ENCODE measurements at regions not wholly inside any gene's neighbourhood (a gene's known extent, or its start where the extent isn't known, plus 50 kb on each side); places are given as distances from the start of the nearest gene placed in this dataset.
"Not testable (repeated sequence)": the region's sequence is repeated elsewhere in the genome, so short reads cannot be mapped to it uniquely, and the experiment has no call there.

DNA sequence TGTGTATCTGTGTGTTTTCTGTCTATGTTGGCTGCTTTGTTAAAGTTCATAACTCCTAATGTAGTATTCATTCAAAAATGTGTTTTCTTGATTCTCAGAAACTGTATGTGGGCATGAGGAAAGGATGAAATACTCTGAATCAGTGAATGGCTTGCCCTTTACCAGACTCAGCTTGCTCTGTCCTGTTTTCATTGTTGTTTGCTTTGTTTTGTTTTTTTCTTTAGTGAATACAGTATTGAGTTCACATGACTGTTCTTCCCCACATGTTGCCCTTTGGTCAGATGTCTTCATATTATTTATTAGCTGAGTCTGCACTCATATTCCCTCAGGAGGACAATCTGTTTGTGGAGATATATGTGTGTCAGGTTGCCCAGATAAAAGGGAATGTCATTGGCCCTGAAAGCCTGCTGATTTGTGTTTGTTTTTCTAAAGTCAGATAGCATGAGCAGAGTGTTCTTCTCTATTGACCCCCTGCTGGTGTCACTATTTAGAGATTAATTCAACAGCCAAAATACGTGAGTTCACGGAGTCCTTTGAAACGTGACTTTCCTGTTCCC, 1184.4 kb downstream of the RPA4 start:
- DNase-seq, result no peak

DNA sequence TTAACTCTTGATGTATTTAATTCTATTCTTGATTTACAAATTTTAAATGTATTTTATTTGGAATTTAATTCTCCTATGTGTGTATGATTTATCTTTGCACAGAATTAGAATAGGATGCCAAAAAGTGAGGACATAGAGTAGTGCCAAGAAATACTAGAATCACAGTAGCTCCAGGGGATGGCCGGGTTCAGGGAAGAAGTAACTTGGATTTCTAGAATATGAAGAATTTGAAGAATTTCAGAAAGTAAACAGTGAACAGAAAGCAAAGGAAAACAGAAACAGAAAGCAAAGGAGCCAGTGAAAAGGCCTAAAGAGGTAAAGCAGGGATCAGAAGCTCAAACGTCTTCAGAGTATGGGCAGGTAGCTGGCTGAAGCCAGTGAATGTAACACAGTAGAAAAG, 1187.6 kb downstream of the RPA4 start:
- no peak for DNase-seq

DNA sequence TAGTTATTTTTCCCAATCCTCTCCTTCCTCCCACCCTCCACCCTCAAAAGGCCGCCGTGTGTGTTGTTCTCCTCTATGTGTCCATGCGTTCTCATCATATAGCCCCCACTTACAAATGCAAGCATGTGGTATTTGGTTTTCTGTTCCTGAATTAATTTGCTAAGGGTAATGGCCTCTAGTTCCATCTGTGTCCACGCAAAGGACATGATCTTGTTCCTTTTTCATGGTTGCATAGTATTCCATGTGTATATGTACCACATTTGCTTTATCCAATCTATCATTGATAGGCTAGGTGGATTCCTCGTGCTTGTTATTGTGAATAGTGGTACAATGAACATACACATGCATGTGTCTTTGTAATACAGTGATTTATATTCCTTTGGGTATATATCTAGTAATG, 1193.7 kb downstream of the RPA4 start:
- DNase-seq, result no peak

DNA sequence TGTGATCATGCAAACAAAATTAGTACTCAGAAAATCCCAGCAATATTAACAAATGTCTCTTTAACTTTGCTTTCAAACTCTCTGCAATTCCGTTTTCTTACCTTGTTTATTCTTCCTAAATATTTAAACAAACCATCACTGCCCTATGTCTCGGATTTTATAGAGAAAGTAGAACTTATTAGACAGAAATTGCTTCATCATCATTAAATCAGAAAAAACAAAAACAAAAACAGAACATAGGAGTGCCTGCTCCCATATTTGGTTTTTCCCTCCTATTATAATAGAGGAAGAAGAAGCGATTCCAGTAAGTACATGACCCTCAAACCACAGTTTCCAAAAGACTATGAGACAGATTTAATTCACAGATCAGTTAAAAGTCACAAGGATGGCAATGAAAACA, 1228.0 kb downstream of the RPA4 start:
- DNase-seq, result no peak

DNA sequence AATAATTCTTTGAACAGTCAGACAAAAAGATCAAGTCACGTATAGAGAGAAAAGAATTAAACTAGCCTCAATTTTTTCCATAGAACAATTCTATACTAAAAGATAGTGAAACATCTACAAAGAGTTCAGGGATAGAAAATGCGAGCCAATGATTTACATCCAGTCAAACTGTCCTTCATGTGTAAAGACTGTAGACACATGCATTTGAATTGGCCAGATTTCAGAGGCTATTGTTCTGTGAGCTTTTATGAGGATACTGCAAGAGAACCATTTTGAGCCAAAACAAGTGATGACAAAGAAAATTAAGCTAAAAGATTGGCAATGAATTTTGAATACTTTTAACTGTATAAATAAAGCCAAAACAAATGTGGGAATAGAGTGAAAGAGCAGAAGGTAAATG, 1230.3 kb downstream of the RPA4 start:
- DNase-seq, result no peak

DNA sequence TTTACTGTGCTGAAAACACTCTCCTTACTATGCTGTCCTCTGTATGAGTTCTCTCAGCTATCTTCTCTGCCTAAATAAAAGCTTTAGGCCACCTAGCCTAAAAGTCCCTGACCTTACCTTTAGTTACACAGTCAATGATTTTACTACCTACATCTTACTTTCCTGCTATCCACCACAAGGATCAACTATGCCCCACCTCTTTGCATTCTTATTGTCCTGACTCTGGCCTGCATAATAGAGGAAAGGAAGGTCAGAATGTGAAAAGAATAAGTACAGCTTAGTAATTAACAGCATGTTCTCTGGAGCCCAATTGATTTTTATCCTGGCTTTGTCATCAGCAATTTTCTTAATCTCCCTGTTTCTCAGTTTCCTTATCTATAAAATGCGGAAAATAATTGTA, 1257.8 kb downstream of the RPA4 start:
- DNase-seq, result no peak

DNA sequence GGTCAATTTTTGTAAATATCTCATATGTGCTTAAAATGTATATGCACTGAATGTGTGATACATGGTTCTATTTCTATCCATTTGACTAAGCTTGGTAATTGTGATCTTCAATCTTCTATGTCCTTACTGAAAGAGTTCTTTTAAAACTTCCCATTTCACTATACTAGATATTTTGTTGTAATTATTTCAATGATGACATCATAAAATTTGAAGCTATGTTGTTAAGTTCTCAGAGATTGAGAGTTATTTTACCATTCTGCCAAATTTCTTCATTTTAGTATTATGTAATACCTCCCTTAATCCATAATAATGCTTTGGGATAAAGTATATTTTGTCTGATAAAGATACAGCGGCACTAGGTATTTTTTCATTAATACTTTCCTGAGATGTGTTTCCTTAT, 1307.3 kb downstream of the RPA4 start:
- DNase-seq, result no peak

DNA sequence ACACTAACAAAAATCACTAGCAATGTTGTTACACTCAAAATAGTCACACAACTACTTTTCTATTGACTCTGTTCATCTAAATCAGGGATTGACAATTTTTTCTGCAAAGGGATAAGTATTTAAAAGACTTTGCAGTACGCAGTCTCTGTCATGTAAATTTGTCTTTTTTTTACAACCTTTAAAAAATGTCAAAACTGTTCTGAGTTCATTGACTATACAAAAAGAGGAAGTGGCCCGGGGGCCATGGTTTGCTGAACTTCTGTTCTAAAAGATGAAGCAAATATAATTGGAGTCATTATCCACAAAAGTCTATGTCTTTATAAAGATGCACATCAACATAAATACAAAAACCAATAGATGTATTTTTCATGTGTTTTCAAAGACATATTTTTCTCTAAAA, 1310.3 kb downstream of the RPA4 start:
- no peak for DNase-seq

DNA sequence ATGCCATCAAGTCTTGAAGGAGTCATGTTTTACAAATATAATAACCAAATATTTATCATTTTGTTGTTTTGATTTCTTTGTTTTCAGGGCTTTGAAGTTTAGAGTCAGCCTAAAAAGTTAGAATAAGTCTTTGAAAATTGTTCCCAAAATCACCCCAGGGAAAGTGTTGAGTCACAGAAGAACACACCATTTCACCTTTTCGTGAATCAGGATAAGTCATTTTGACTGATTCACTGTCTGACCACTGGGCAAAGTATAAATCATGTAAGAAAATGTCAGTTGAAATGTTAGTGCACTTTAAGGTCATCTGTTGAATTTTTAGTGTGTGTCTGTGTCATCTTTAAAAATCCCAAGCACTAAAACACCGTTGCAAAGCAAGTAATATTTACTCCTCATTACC, 1320.1 kb downstream of the RPA4 start:
- DNase-seq, result no peak

DNA sequence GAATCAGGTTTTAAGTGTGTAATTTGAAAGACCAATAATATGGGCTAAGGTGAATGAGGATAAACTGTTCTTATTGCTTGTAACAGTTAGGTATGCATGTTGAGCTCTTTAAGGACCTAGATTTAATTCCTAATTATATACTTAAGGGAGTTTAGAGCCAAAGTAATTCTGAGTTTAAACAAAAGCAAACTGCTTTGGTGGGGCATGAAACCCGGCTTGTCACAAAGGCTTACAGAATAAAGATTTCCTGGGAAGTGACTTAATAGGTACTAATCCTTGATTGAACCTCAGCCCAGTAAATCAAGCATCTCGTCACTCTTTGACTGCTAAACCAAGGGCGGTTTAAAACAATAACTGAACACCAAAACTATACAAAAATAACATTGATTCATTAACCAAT, 1324.2 kb downstream of the RPA4 start:
- no peak for DNase-seq

DNA sequence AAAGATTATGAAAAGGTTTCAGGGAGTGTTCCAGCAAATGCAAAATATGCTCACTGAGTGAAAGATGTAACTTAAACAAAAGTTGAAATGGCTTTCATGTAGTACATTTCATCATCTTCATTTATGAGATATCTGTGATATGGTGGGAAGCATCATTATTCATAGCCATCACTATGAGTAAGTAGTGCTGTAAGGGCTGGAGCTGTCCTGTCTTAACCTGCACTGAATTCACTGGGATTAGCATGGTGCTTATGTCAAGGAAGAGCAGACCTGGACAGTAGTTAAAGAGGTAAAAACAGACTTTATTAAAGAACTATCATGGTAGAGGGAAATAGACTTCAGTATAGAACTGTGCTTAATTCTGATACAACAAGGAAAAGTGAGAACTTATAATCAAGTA, 1347.3 kb downstream of the RPA4 start:
- DNase-seq, result no peak

DNA sequence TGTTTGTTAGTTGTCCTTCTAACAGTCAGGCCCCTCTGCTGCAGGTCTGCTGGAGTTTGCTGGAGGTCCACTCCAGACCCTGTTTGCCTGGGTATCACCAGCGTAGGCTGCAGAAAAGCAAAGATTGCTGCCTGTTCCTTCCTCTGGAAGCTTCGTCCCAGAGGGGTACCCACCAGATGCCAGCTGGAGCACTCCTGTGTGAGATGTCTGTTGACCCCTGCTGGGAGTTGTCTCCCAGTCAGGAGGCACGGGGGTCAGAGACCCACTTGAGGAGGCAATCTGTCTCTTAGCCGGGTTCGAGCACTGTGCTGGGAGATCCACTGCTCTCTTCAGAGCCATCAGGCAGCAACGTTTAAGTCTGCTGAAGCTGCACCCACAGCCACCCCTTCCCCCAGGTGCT, 1356.4 kb downstream of the RPA4 start:
- DNase-seq, result not testable (repeated sequence)

DNA sequence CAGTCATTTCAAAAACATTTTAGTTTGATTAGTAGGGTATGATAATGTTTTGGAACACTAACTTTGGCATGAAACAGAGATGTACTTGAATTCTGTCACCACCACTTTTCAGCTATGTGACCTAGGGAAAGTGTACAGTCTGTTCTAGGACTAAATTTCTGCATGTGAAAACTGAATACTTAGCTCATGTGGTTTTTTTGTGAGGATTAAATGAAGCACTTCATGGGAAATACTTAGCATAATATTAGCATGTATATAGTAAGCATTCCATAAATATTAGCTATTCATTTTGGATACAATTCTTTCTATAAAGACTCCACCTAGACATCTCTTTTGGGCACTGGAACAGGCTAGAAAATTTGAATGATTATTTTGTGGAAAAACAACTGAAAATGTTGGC, 1379.4 kb downstream of the RPA4 start:
- no peak for DNase-seq

DNA sequence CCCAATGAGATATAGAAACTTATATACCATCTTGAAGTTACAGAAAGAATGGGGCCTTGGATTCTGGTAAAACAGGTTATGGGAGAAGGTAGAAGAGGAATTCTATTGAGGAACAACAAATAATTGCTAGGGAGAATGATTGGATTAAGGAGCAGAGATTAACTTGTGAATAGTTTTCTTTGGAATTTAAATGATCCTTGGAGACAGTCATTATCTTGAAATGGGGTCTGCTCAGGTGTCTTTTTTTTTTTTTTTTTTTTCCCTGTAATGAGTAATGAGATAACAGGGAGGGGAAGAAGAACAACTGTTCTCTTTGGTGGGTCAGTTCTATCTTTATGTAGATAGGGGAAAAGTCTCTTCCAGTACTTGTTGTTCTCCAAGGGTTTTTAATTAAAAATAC, 1406.0 kb downstream of the RPA4 start:
- DNase-seq, result no peak

DNA sequence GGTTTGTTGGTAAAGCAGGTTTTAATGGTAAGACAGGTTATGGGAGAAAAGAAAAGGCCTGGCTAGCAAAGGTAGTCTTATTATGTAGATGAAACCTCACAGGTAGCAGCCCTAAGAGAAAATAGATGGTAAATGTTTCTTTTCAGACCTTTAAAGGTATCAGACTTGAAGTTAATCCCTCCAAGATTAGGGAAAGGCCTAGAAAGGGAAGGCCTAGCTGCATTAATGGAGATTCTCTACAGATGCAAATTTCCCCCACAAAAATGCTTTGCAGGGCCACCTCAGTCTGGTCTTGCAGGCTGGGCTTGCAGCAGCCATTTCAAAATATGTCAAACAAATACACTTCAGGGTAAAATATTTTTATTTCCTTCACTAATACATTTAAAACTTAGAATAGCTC, 1410.6 kb downstream of the RPA4 start:
- no peak for DNase-seq

DNA sequence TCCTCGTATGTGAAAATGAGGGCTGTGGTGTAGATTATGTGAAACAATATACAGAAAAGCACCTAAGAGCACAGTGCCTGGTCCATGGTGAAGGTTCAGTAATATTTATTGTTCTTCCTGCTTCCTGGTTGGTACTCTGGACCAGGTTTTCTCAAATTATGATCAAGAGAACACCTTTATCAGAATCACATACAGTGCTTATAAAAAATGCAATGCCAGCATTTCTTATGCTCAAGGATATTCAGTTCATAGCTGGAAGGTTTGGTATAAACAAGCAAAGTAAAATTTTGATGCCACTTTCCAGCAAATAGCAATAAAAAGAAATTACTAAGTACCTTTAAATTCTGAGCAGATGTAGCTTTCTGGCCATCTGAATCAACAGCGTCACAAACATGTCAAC, 1412.4 kb downstream of the RPA4 start:
- no peak for DNase-seq

DNA sequence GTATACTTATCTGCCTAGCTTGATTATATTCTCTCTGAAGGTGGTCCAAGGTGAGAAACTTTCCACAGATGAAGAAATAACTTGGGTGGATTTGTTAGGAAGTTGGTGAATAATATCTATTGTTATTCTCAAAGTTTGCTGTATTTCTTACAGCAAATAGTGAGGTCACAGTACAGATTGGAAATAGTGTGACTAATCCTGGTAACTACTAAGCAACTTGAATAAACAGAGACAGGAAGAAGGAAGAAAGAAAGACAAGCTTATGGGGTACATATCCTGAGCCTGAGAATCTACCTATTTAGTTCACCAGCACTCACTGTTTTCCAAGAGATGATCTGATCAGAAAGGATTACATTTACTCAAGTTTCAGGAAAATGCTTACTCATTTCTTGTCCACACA, 1416.1 kb downstream of the RPA4 start:
- no peak for DNase-seq

DNA sequence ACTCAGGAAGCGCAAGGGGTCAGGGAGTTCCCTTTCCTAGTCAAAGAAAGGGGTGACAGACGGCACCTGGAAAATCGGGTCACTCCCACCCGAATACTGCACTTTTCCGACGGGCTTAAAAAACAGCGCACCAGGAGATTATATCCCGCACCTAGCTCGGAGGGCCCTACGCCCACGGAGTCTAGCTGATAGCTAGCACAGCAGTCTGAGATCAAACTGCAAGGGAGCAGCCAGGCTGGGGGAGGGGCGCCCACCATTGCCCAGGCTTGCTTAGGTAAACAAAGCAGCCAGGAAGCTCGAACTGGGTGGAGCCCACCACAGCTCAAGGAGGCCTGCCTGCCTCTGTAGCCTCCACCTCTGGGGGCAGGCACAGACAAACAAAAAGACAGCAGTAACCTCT, 1416.8 kb downstream of the RPA4 start:
- not testable (repeated sequence) for DNase-seq

DNA sequence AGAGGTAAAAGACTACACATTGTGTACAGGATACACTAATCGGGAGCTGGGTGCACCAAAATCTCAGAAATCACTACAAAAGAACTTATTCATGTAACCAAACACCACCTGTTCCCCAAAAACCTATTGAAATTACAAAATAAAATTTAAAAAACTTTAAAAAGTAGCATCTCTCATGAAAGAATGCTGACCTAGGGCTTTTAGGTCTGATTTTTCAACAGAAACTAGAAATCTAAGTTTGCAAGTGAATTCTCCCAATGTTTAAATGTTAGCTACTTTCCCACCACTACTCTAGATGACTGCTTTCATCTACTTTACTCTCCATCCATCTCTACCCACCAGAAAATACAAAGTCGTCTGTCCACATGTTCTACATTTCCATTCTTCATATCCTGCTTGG, 1447.7 kb downstream of the RPA4 start:
- DNase-seq, result no peak

DNA sequence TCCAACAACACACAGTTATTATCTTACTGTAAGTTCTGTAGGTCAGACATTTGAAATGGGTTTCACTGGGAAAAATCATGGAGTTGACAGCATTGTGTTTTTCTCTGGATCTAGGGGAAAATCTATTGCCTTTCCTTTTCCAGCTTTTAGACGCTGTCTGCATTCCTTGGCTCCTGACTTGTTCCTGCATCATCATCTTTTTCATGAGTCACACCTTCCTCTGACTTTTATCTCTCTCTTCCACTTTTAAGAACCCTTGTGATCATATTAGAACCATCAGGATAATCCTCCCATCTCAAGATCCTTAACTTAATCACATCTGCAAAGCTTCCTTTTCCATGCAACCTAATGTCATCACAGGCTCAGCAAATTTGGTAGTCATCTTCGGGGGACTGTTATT, 1454.8 kb downstream of the RPA4 start:
- DNase-seq, result no peak

DNA sequence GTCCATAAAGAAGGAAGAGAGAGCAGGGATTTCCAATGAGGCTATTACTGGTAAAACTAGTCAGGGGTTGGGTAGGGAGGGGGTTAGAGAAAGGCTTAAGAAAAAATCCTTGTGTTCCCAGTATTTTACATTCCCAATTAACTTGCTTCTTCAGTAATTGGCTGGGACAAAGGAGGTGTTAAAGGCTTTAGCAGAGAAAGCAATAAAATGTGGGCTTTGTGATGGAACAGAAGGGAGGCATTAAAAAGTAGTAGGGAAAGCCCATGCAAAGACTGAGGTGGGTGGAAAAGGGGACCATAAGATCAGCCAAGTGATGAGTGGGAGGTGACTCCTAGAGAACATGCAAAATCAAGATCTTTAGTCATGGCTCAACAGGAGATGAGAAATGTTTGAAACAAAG, 1467.2 kb downstream of the RPA4 start:
- DNase-seq, result no peak

DNA sequence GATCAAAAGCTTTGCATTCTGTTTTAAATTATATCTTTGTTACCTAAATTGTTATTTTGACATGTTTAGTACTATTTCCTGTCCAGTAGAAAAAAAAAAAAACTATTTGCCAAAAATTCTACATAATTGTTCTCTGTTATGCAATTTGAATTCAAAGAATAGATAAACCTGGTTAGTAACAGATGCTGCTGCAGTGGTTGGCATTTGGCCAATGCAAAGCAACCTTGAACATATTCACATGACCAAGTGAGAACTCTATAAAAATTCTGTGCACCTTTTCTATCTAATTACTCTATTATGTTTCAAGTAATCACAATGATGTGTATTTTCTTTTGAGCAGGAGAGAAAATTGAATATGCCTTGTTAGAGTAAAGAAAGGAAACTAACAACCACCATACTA, 1473.4 kb downstream of the RPA4 start:
- DNase-seq, result peak; percentile 77

DNA sequence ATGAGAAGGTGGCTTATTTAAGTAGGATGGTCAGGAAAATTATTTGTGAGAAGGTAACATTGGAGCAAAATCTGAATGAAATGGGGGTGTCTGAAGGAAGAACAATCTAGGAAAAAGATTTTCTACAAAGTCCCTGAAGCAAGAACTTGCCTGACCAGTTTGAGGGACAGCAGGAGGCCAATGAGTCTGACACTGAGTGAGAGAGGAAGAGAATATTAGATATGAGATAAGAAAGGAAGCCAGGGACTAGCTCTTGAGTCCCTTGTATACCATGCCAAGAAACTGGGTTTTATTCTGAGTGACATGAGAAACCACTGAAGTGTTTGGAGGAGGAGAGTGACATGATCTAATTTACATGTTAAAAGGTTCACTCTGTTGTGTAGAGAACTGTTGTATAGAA, 1478.9 kb downstream of the RPA4 start:
- no peak for DNase-seq

DNA sequence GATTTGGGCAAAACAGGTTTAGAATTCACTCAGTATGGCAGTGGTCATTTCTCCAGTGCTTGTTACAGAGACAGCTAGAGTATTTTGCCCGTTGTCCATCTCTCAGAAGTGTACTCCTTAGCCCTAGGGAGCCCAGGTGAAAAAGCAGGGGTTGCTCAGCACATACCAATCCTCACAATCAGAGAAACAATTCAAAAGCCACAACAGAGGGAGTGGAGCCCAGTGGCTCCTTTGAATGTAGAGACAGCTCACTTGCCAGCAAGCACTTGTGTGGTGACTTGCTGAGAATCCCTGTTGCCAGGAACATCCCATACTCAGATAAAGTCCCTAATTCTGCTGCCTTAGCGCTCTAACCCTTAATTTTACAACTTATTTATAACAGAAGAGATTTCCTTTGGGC, 1488.3 kb downstream of the RPA4 start:
- no peak for DNase-seq

DNA sequence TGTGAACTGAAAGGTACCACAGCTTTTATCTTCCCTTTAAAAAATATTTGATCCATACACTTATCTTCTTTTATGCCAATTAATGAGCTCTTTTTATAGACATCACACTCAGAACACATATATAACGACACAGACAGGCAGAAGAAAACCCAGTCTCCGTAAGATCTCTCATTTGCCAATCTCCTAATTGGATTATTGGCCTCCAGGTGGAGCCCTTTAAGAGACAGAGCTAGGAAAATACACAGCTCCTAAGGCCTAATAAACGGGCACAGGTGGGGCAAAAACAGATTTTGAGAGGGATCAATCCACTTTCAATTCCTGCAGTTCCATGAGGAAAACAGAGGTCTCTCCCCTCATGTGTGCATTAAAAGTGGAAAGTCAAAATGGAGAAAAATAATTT, 1495.4 kb downstream of the RPA4 start:
- DNase-seq, result no peak

DNA sequence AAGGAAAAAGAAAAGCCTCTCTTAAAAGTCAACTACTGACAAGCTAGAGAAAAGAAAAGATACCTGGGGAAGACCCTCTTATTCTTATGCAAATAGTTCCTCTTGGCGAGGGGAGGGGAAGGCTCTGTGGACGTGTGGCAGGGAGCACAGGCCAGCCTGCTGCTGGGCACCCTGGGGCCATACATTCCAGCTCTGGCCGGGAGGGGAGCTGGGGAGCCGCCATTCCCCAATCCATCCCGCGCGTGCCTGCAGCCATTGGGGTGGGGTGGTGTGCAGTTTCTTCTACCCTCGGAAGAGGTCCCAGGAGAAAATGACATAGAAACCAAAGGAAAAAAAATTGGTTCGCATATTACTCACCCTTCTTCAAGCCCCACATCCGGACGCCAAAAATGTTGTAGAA, 1496.4 kb downstream of the RPA4 start:
- DNase-seq, result no peak

Measured in NCI-H1048 (cell line).